Progenitor cell of endocrine pancreas (in vitro differentiated cells): ENCODE measurements at regions not wholly inside any gene's neighbourhood (a gene's known extent, or its start where the extent isn't known, plus 50 kb on each side); places are given as distances from the start of the nearest gene placed in this dataset.

Experiments
- DNase-seq: peaks from one replicate; pipeline ENCODE4 v3.0.0; 2021; ENCODE audit warnings: low spot score; ENCODE audit not compliant: unreplicated experiment
- H3K27ac Mint-ChIP-seq: 2 replicates; pipeline ENCODE4 v1.8.0; 2021; ENCODE audit warnings: mild to moderate bottlenecking, moderate library complexity, mixed read lengths
- H3K27me3 Mint-ChIP-seq: 2 replicates; pipeline ENCODE4 v1.8.0; 2021; ENCODE audit warnings: mixed read lengths
- H3K36me3 Mint-ChIP-seq: 2 replicates; pipeline ENCODE4 v1.8.0; 2022; ENCODE audit warnings: mixed read lengths; ENCODE audit not compliant: insufficient read depth
- H3K4me1 Mint-ChIP-seq: 2 replicates; pipeline ENCODE4 v1.8.0; 2021; ENCODE audit warnings: low read depth, mixed read lengths
- H3K4me3 Mint-ChIP-seq: 2 replicates; pipeline ENCODE4 v1.8.0; 2021; ENCODE audit warnings: low read depth, mild to moderate bottlenecking, moderate library complexity, mixed read lengths
- H3K9me3 Mint-ChIP-seq: 2 replicates; pipeline ENCODE4 v1.8.0; 2021; ENCODE audit warnings: low read depth, mixed read lengths
- CTCF ChIP-seq: fragments of 200-600 bp; sonication (generic); IDR thresholded peaks from one replicate; pipeline ENCODE4 v1.5.0; 2021; ENCODE audit warnings: antibody characterized with exemption, mild to moderate bottlenecking; ENCODE audit not compliant: unreplicated experiment

- Mint-ChIP-seq H3K4me3 (no peak overlapping the region), H3K36me3 (peaks cover 5% of the 10 kb centered on the region), H3K27ac (no peak overlapping the region), H3K9me3 (peaks cover 11% of the 10 kb centered on the region), H3K27me3 (no peaks in the 10 kb centered on the region), H3K4me1 (peaks cover 23% of the 10 kb centered on the region)
- DNase-seq, result no peak
- no peak for TF ChIP-seq CTCF
Observed at GRCh38 chr13:50282016-50282415, 266.8 kb downstream of the KCNRG start.

- H3K4me1 Mint-ChIP-seq, result peaks cover 16% of the 10 kb centered on the region
- H3K9me3 Mint-ChIP-seq, result peaks cover 1% of the 10 kb centered on the region
- H3K4me3 Mint-ChIP-seq, result no peak overlapping the region
- no peak for TF ChIP-seq CTCF
- H3K27ac Mint-ChIP-seq, result no peak overlapping the region
- H3K27me3 Mint-ChIP-seq, result no peaks in the 10 kb centered on the region
- no peak for DNase-seq
- H3K36me3 Mint-ChIP-seq, result no peaks in the 10 kb centered on the region
Observed at GRCh38 chr13:50283017-50283416, 267.8 kb downstream of the KCNRG start.

- Mint-ChIP-seq H3K4me1 (peaks cover 14% of the 10 kb centered on the region), H3K36me3 (no peaks in the 10 kb centered on the region), H3K4me3 (no peak overlapping the region), H3K9me3 (no peaks in the 10 kb centered on the region), H3K27ac (no peak overlapping the region), H3K27me3 (no peaks in the 10 kb centered on the region)
- no peak for DNase-seq
- no peak for TF ChIP-seq CTCF
Observed at GRCh38 chr13:50284540-50284939, 269.3 kb downstream of the KCNRG start.

GRCh38 chr13:50285283-50285682 lies 270.0 kb downstream of the KCNRG start:
- H3K4me1 Mint-ChIP-seq, result peaks cover 14% of the 10 kb centered on the region
- DNase-seq, result no peak
- H3K9me3 Mint-ChIP-seq, result no peaks in the 10 kb centered on the region
- no peak overlapping the region for H3K27ac Mint-ChIP-seq
- no peaks in the 10 kb centered on the region for H3K36me3 Mint-ChIP-seq
- no peak overlapping the region for H3K4me3 Mint-ChIP-seq
- no peak for TF ChIP-seq CTCF
- no peaks in the 10 kb centered on the region for H3K27me3 Mint-ChIP-seq

- H3K4me1 Mint-ChIP-seq, result peaks cover 14% of the 10 kb centered on the region
- H3K4me3 Mint-ChIP-seq, result no peak overlapping the region
- DNase-seq, result no peak
- H3K9me3 Mint-ChIP-seq, result no peaks in the 10 kb centered on the region
- H3K27ac Mint-ChIP-seq, result no peak overlapping the region
- no peaks in the 10 kb centered on the region for H3K27me3 Mint-ChIP-seq
- no peaks in the 10 kb centered on the region for H3K36me3 Mint-ChIP-seq
- no peak for TF ChIP-seq CTCF
Observed at GRCh38 chr13:50286324-50286723, 271.1 kb downstream of the KCNRG start.

- no peak for TF ChIP-seq CTCF
- Mint-ChIP-seq H3K4me1 (peaks cover 10% of the 10 kb centered on the region), H3K36me3 (peaks cover 2% of the 10 kb centered on the region), H3K9me3 (no peaks in the 10 kb centered on the region), H3K27me3 (no peaks in the 10 kb centered on the region), H3K4me3 (no peak overlapping the region), H3K27ac (no peak overlapping the region)
- no peak for DNase-seq
Observed at GRCh38 chr13:50290186-50290585, 274.9 kb downstream of the KCNRG start.
